ENCODE measurements at regions not wholly inside any gene's neighbourhood (a gene's known extent, or its start where the extent isn't known, plus 50 kb on each side); places are given as distances from the start of the nearest gene placed in this dataset.

DNA sequence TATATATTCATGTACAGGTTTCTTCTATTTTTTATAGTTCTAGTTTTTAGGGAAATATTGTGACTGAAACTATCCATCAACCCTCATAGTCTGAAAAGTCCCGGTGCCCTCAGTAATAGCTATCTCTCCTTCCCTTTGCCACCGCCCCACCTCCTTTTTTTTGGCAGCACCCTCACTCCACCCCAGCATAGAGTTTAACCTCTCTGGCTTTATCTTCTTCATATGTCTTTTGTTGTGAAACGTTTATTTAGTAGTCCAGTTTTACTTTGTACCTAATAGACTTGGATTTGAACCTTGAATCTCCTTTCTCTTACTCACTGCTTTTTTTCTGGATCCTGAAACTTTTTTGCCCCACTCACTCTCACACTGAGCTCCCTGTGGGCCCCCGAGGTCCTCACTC is 109.5 kb downstream of the BBS10 start:
- TF ChIP-seq ZNF207 (IDR thresholded peaks at IDR 0.05; ENCODE audit: borderline replicate concordance) (no peak), CBFB (CRISPR knock-in tag; IDR thresholded peaks at IDR 0.05) (no peak), POLR2A (IDR thresholded peaks at IDR 0.05; ENCODE audit: insufficient read depth in 1 of 2, low read depth in 2 of 2, low read length in 2 of 2) (no peak), U2AF1 (optimal IDR thresholded peaks at IDR 0.05; ENCODE audit: low read depth, low read length) (no peak)
- TF ChIP-seq, protein P1, sequence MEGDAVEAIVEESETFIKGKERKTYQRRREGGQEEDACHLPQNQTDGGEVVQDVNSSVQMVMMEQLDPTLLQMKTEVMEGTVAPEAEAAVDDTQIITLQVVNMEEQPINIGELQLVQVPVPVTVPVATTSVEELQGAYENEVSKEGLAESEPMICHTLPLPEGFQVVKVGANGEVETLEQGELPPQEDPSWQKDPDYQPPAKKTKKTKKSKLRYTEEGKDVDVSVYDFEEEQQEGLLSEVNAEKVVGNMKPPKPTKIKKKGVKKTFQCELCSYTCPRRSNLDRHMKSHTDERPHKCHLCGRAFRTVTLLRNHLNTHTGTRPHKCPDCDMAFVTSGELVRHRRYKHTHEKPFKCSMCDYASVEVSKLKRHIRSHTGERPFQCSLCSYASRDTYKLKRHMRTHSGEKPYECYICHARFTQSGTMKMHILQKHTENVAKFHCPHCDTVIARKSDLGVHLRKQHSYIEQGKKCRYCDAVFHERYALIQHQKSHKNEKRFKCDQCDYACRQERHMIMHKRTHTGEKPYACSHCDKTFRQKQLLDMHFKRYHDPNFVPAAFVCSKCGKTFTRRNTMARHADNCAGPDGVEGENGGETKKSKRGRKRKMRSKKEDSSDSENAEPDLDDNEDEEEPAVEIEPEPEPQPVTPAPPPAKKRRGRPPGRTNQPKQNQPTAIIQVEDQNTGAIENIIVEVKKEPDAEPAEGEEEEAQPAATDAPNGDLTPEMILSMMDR (CRISPR knock-in tag; IDR thresholded peaks at IDR 0.05): no peak
